ENCODE measurements at regions not wholly inside any gene's neighbourhood (a gene's known extent, or its start where the extent isn't known, plus 50 kb on each side); places are given as distances from the start of the nearest gene placed in this dataset.

- TF ChIP-seq CTCF (IDR thresholded peaks at IDR 0.05; ENCODE audit: poor library complexity), result no peak
- TF ChIP-seq EZH2phosphoT487 (IDR thresholded peaks at IDR 0.05; ENCODE audit: low read depth, severe bottlenecking, unreplicated experiment), result no peak
- no peak for TF ChIP-seq EZH2 (IDR thresholded peaks at IDR 0.05; ENCODE audit: borderline replicate concordance)
These were observed 107.9 kb upstream of the MAP3K7 start for GRCh38 chr6:90694802-90695201.

Measured in hepatocyte (in vitro differentiated cells).